CD14-positive monocyte (primary cell): ENCODE measurements at regions not wholly inside any gene's neighbourhood (a gene's known extent, or its start where the extent isn't known, plus 50 kb on each side); places are given as distances from the start of the nearest gene placed in this dataset.
A peak's percentile ranks its signal among the peaks of the same experiment; 100 is the strongest.

ENCODE experiments used
- DNase-seq, 3 donors: peaks; one replicate each; pipeline ENCODE4 v3.0.0-alpha.2; 2011 to 2022
- H2AFZ ChIP-seq: 2 replicates; pipeline ENCODE4 v1.6.0; 2012; ENCODE audit warnings: mild to moderate bottlenecking, low read depth, low read length, inconsistent platforms; ENCODE audit not compliant: insufficient read depth, poor library complexity, severe bottlenecking
- H3K27ac ChIP-seq, 2 donors: 1 replicate in 1 of 2; 2 replicates in 1 of 2; pipeline ENCODE4 v1.5.1; 2012 to 2013; ENCODE audit warnings: low read length in 2 of 2, control low read depth in 1 of 2, inconsistent platforms in 1 of 2, low read depth in 1 of 2, mild to moderate bottlenecking in 1 of 2
- H3K27me3 ChIP-seq, 2 donors: one replicate each; pipeline versions ENCODE4 v1.6.0 to v1.6.1; 2011 to 2013; ENCODE audit warnings: low read length in 2 of 2; ENCODE audit not compliant: control insufficient read depth in 2 of 2, insufficient read depth in 2 of 2
- H3K36me3 ChIP-seq, 2 donors: replicated peaks in 1 of 2; 1 replicate in 1 of 2; 2 replicates in 1 of 2; pipeline versions ENCODE4 v1.5.1 to v1.6.1; 2012 to 2013; ENCODE audit warnings: low read length in 2 of 2, control low read depth in 1 of 2, inconsistent platforms in 1 of 2, mild to moderate bottlenecking in 1 of 2; ENCODE audit not compliant: insufficient read depth in 2 of 2, control insufficient read depth in 1 of 2
- H3K4me1 ChIP-seq, 2 donors: 1 replicate in 1 of 2; 2 replicates in 1 of 2; pipeline versions ENCODE4 v1.5.1 to v1.6.1; 2012 to 2013; ENCODE audit warnings: low read length in 2 of 2, control low read depth in 1 of 2, inconsistent platforms in 1 of 2, mild to moderate bottlenecking in 1 of 2, moderate library complexity in 1 of 2; ENCODE audit not compliant: insufficient read depth in 2 of 2, control insufficient read depth in 1 of 2
- H3K4me2 ChIP-seq: replicated peaks from 2 replicates; pipeline ENCODE3; 2012; ENCODE audit warnings: low read length, moderate library complexity, mild to moderate bottlenecking; ENCODE audit not compliant: poor library complexity, severe bottlenecking; ENCODE audit errors: extremely low read depth
- H3K4me3 ChIP-seq, 3 experiments: fragments of 200-600 bp in 1 of 3; sonication (generic) in 1 of 3; replicated peaks in 1 of 3; 1 replicate in 2 of 3; 2 replicates in 1 of 3; pipeline ENCODE4 v1.5.1; 2011 to 2013; ENCODE audit warnings: low read length in 3 of 3, mild to moderate bottlenecking in 3 of 3, control low read depth in 2 of 3, low read depth in 2 of 3, inconsistent platforms in 1 of 3, moderate library complexity in 1 of 3
- H3K79me2 ChIP-seq: 2 replicates; pipeline ENCODE4 v1.6.0; 2012; ENCODE audit warnings: mild to moderate bottlenecking, control low read depth, inconsistent platforms, low read length, moderate library complexity; ENCODE audit not compliant: insufficient read depth
- H3K9ac ChIP-seq: 2 replicates; pipeline ENCODE4 v1.6.0; 2017; ENCODE audit warnings: low read length, mild to moderate bottlenecking; ENCODE audit not compliant: insufficient read depth, poor library complexity, severe bottlenecking
- H3K9me3 ChIP-seq, 2 donors: replicated peaks in 1 of 2; 1 replicate in 1 of 2; 2 replicates in 1 of 2; pipeline versions ENCODE4 v1.5.1 to v1.6.1; 2012 to 2013; ENCODE audit warnings: low read length in 2 of 2, control low read depth in 1 of 2; ENCODE audit not compliant: control insufficient read depth in 1 of 2, insufficient read depth in 1 of 2
- H4K20me1 ChIP-seq: 2 replicates; pipeline ENCODE4 v1.6.0; 2012; ENCODE audit warnings: mild to moderate bottlenecking, low read length, control low read depth, moderate library complexity; ENCODE audit not compliant: insufficient read depth
- H3K27ac Mint-ChIP-seq, 7 donors: one replicate each; pipeline ENCODE4 v1.8.0; 2020; ENCODE audit warnings: mild to moderate bottlenecking in 7 of 7, mixed read lengths in 7 of 7, moderate library complexity in 6 of 7, inconsistent platforms in 2 of 7
- H3K27me3 Mint-ChIP-seq, 3 donors: one replicate each; pipeline ENCODE4 v1.8.0; 2021 to 2022; ENCODE audit warnings: low read depth in 3 of 3, mild to moderate bottlenecking in 3 of 3, mixed read lengths in 3 of 3, moderate library complexity in 3 of 3, inconsistent platforms in 1 of 3
- H3K36me3 Mint-ChIP-seq, 2 donors: one replicate each; pipeline ENCODE4 v1.8.0; 2020; ENCODE audit warnings: mixed read lengths in 2 of 2, inconsistent platforms in 1 of 2, mild to moderate bottlenecking in 1 of 2
- H3K4me1 Mint-ChIP-seq: one replicate; pipeline ENCODE4 v1.8.0; 2020; ENCODE audit warnings: mild to moderate bottlenecking, mixed read lengths
- H3K4me3 Mint-ChIP-seq, 2 donors: one replicate each; pipeline ENCODE4 v1.8.0; 2020; ENCODE audit warnings: mild to moderate bottlenecking in 2 of 2, mixed read lengths in 2 of 2, moderate library complexity in 1 of 2
- H3K9me3 Mint-ChIP-seq, 7 donors: one replicate each; pipeline ENCODE4 v1.8.0; 2020 to 2022; ENCODE audit warnings: mixed read lengths in 7 of 7, mild to moderate bottlenecking in 6 of 7, moderate library complexity in 6 of 7, inconsistent platforms in 2 of 7
- WGBS: methylation state at CpG from one replicate; pipeline ENCODE4 v1.1.5; 2013; ENCODE audit warnings: missing lambda C conversion rate; ENCODE audit not compliant: insufficient coverage; 5-methylcytosine and 5-hydroxymethylcytosine counted together
- intact Hi-C, 2 donors: fragments of 100-400 bp; cut with micrococcal nuclease; formaldehyde crosslinking; loops; one replicate each; pipeline versions ENCODE4 v1.15.0 to v1.15.1; 2023
- TF ChIP-seq, protein P1 (sequence below): fragments of 200-600 bp; IDR thresholded peaks from one replicate; pipeline ENCODE4 v1.8.0; 2022; ENCODE audit warnings: antibody characterized with exemption, mild to moderate bottlenecking

GRCh38 chr2:12928197-12928774, 211.6 kb downstream of the TRIB2 start:
- Histone ChIP-seq H3K9ac (no peak overlapping the region), H4K20me1 (no peaks in the 10 kb centered on the region), H3K36me3 (no peaks in the 10 kb centered on the region), H3K4me2 (no peak overlapping the region), H2AFZ (no peak overlapping the region), H3K9me3 (no peaks in the 10 kb centered on the region), H3K27me3 (peaks cover 23 to 31% of the 10 kb centered on the region in 2 donors), H3K4me1 (no peaks in the 10 kb centered on the region), H3K4me3 (no peak overlapping the region), H3K79me2 (no peaks in the 10 kb centered on the region), H3K27ac (no peak overlapping the region)
- TF ChIP-seq, protein P1, sequence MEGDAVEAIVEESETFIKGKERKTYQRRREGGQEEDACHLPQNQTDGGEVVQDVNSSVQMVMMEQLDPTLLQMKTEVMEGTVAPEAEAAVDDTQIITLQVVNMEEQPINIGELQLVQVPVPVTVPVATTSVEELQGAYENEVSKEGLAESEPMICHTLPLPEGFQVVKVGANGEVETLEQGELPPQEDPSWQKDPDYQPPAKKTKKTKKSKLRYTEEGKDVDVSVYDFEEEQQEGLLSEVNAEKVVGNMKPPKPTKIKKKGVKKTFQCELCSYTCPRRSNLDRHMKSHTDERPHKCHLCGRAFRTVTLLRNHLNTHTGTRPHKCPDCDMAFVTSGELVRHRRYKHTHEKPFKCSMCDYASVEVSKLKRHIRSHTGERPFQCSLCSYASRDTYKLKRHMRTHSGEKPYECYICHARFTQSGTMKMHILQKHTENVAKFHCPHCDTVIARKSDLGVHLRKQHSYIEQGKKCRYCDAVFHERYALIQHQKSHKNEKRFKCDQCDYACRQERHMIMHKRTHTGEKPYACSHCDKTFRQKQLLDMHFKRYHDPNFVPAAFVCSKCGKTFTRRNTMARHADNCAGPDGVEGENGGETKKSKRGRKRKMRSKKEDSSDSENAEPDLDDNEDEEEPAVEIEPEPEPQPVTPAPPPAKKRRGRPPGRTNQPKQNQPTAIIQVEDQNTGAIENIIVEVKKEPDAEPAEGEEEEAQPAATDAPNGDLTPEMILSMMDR, result no peak
- intact Hi-C loops, result no loop called here
- Mint-ChIP-seq H3K4me3 (peak overlapping the region in 1 of 2 donors; percentile 41), H3K27ac (no peak overlapping the region), H3K36me3 (no peaks in the 10 kb centered on the region), H3K9me3 (peaks cover 0 to 8% (median 2%) of the 10 kb centered on the region in 7 donors), H3K4me1 (no peaks in the 10 kb centered on the region), H3K27me3 (peaks cover 5 to 21% (median 15%) of the 10 kb centered on the region in 3 donors)
- WGBS, result no CpG with 5 or more reads among the region's 5 CpGs
- no peak for DNase-seq

- Histone ChIP-seq H3K9me3 (no peaks in the 10 kb centered on the region), H3K27me3 (peaks cover 23 to 33% of the 10 kb centered on the region in 2 donors), H3K36me3 (no peaks in the 10 kb centered on the region), H3K9ac (no peak overlapping the region), H3K27ac (no peak overlapping the region), H3K4me2 (no peak overlapping the region), H4K20me1 (no peaks in the 10 kb centered on the region), H3K4me3 (no peak overlapping the region), H3K79me2 (no peaks in the 10 kb centered on the region), H3K4me1 (no peaks in the 10 kb centered on the region), H2AFZ (no peak overlapping the region)
- WGBS, result no CpG with 5 or more reads among the region's 4 CpGs
- TF ChIP-seq, protein P1, result no peak
- peaks cover 5 to 23% (median 18%) of the 10 kb centered on the region in 3 donors for H3K27me3 Mint-ChIP-seq
- no peaks in the 10 kb centered on the region for H3K4me1 Mint-ChIP-seq
- peak overlapping the region in 1 of 2 donors; percentile 41 for H3K4me3 Mint-ChIP-seq
- no peak overlapping the region for H3K27ac Mint-ChIP-seq
- no peak for DNase-seq
- H3K9me3 Mint-ChIP-seq, result peaks cover 0 to 8% (median 2%) of the 10 kb centered on the region in 7 donors
- H3K36me3 Mint-ChIP-seq, result no peaks in the 10 kb centered on the region
- intact Hi-C loops, result no loop called here
Measured at GRCh38 chr2:12928775-12929401, 212.2 kb downstream of the TRIB2 start.
